ENCODE measurements at regions not wholly inside any gene's neighbourhood (a gene's known extent, or its start where the extent isn't known, plus 50 kb on each side); places are given as distances from the start of the nearest gene placed in this dataset.

GRCh38 chr7:84538268-84538667, 343.7 kb upstream of the SEMA3A start (continued):
- TF ChIP-seq TBL1XR1 (IDR thresholded peaks at IDR 0.05; ENCODE audit: low read depth, low read length): no peak
- TF ChIP-seq NKRF (conservative IDR thresholded peaks at IDR 0.05): no peak
- TF ChIP-seq, protein P1, sequence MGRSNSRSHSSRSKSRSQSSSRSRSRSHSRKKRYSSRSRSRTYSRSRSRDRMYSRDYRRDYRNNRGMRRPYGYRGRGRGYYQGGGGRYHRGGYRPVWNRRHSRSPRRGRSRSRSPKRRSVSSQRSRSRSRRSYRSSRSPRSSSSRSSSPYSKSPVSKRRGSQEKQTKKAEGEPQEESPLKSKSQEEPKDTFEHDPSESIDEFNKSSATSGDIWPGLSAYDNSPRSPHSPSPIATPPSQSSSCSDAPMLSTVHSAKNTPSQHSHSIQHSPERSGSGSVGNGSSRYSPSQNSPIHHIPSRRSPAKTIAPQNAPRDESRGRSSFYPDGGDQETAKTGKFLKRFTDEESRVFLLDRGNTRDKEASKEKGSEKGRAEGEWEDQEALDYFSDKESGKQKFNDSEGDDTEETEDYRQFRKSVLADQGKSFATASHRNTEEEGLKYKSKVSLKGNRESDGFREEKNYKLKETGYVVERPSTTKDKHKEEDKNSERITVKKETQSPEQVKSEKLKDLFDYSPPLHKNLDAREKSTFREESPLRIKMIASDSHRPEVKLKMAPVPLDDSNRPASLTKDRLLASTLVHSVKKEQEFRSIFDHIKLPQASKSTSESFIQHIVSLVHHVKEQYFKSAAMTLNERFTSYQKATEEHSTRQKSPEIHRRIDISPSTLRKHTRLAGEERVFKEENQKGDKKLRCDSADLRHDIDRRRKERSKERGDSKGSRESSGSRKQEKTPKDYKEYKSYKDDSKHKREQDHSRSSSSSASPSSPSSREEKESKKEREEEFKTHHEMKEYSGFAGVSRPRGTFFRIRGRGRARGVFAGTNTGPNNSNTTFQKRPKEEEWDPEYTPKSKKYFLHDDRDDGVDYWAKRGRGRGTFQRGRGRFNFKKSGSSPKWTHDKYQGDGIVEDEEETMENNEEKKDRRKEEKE (IDR thresholded peaks at IDR 0.05): no peak

DNA sequence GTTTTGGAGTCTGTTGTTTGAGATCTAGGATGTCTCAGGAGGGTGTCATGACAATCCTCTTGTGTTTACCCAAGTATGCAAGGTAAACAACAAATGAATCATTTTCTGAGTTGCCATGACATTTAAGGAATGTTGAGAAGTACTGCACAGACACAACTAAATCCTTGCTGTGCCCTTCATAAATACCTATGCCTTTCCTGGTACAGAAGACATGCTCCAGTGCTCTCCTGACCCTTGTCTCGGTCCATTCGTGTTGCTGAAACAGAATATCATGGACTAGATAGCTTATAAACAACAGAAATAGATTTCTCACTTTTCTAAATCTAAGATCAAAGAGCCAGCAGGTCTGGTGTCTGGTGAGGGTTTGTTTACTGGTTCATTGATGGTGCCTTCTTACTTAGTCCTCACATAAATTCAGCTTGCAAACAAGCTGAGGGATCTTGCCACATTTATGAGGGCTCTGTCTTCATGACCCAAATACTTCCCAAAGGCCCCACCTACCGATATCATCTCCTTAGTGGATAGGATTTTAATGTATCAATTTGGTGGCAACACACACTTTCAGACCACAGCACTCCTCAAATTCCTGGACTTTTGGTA, 341.8 kb upstream of the SEMA3A start:
- ChIA-PET POLR2A (no interaction called here), RAD21 (ENCODE audit: unreplicated experiment) (no interaction called here), SMC1A (ENCODE audit: uncharacterized antibody, unreplicated experiment) (interaction anchor here (1.1 kb wide), 1 partner anchor 81 kb away, joined by 3 read pairs; no protein-coding TSS in a partner anchor), CTCF (no interaction called here)
- H3K4me2 ChIP-seq (ENCODE audit: control insufficient read depth, insufficient read depth): no peak overlapping the region
- H3K4me1 ChIP-seq (ENCODE audit: control insufficient read depth, insufficient read depth, low read length): no peaks in the 10 kb centered on the region
- no peak for DNase-seq (ENCODE audit: low read depth, low spot score)
- H3K27me3 ChIP-seq (replicated peaks in 1 of 2; ENCODE audit: control insufficient read depth in 2 of 2, insufficient read depth in 2 of 2, low read length in 1 of 2): no peaks in the 10 kb centered on the region
- BruUV-seq (replicated peaks): no TSS peak
- FAIRE-seq: no peak
- intact Hi-C loops (cut with micrococcal nuclease; ENCODE audit: unreplicated experiment) (no loop called here), in situ Hi-C loops (cut with MboI) (no loop called here)
- no peak overlapping the region for H3K4me3 ChIP-seq
- H3K36me3 ChIP-seq (ENCODE audit: control insufficient read depth in 2 of 2, insufficient read depth in 2 of 2, low read length in 1 of 2): no peaks in the 10 kb centered on the region
- H4K20me1 ChIP-seq (ENCODE audit: control insufficient read depth, insufficient read depth): no peaks in the 10 kb centered on the region
- ATAC-seq: no peak
- no peaks in the 10 kb centered on the region for H3K79me2 ChIP-seq (ENCODE audit: control insufficient read depth, insufficient read depth, low read length)
- 0% methylated on average over 3 of the region's 3 CpGs for WGBS (ENCODE audit: insufficient coverage, insufficient replicate concordance, low lambda C conversion rate, missing lambda C conversion rate)
- H2AFZ ChIP-seq (ENCODE audit: control insufficient read depth, low read depth, low read length): no peak overlapping the region
- no peak overlapping the region for H3K9ac ChIP-seq (ENCODE audit: control insufficient read depth, insufficient read depth, low read length)
- no peaks in the 10 kb centered on the region for H3K9me3 ChIP-seq (replicated peaks; ENCODE audit: control insufficient read depth, insufficient read depth, low read length)
- no peak overlapping the region for H3K27ac ChIP-seq (ENCODE audit: control insufficient read depth, insufficient read depth)
- TF ChIP-seq ZNF687 (IDR thresholded peaks at IDR 0.05) (no peak), EZH2 (IDR thresholded peaks at IDR 0.05; ENCODE audit: borderline replicate concordance, control insufficient read depth, low read depth, low read length) (no peak), ZZZ3 (IDR thresholded peaks at IDR 0.05; ENCODE audit: control insufficient read depth, insufficient read length, low read depth) (no peak), EP300 (IDR thresholded peaks at IDR 0.05; ENCODE audit: borderline replicate concordance in 1 of 2, control insufficient read depth in 1 of 2, low read depth in 2 of 2, low read length in 2 of 2) (no peak), POLR2AphosphoS2 (IDR thresholded peaks at IDR 0.05; ENCODE audit: low read depth, low read length) (no peak), STAT1 (conservative IDR thresholded peaks at IDR 0.05) (no peak), PKNOX1 (IDR thresholded peaks at IDR 0.05) (no peak), HDAC6 (IDR thresholded peaks at IDR 0.05; ENCODE audit: unreplicated experiment) (no peak), NR2C2 (IDR thresholded peaks at IDR 0.05; ENCODE audit: borderline replicate concordance, control insufficient read depth, insufficient read length, low read depth) (no peak)

All from GM12878 (cell line).